HG03039 (cell line): ENCODE measurements at regions not wholly inside any gene's neighbourhood (a gene's known extent, or its start where the extent isn't known, plus 50 kb on each side); places are given as distances from the start of the nearest gene placed in this dataset.

ENCODE experiments used
- ATAC-seq: cut with Tn5 transposase; IDR thresholded peaks from one replicate; pipeline ENCODE4 v1.9.1; 2021; ENCODE audit warnings: mild to moderate bottlenecking, moderate library complexity; ENCODE audit not compliant: unreplicated experiment

DNA sequence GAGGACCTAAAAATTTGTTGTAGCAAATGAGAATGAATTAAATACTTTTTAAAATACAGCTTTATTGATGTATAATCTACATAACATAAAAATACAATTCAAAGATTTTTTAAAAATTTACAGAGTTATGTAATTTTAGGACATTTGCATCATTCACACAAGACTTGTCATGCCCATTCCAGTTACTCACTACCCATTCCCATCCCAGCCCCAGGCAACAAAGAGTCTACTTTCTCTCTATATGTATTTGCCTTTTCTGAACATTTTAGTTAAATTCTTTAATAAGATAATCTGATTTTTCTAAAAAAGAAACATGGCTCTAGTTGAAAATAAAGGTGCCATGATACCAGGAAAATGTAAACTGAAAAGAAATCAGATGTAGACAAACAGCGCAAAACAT, 354.2 kb downstream of the PMP22 start:
- ATAC-seq: no peak

DNA sequence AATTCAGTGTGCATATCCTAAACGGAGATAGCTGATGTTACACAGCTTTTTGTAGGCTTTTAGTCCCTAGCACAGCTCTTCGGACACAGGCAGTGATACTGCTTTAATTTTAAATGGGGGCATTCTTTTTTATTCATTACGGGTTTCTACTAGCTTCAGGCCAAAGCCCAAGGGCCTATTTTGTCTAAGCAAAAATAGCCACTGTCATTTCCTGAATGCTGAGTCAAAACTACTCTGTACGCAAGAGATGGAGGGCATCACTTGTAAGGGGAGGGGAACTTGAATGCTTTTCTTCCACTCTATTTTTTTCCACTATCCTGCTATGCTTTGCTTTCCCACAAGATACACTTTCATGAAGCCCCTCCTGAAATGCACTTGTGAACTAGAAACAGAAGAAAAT, 360.7 kb downstream of the PMP22 start:
- ATAC-seq: no peak

- ATAC-seq: no peak
These were observed 361.3 kb downstream of the PMP22 start for GRCh38 chr17:14903854-14904253.

DNA sequence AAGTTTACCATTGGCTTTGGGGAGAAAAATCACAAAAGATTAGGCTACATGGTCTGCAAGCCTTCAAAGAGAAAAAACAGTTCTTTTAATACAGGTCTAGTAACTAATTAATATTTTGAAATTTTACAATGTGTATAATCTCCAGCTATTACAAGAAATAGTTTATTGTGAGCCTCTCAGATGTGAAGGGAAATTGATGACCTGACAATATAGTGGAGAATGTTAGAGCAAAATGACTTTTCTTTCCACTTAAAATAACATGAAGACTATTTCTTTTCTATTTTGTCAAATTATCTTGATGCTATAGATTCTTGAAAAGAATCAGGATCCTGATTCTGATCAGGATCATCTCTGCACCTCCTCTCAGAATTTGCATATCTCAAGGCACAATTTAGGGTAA, 362.3 kb downstream of the PMP22 start:
- no peak for ATAC-seq

DNA sequence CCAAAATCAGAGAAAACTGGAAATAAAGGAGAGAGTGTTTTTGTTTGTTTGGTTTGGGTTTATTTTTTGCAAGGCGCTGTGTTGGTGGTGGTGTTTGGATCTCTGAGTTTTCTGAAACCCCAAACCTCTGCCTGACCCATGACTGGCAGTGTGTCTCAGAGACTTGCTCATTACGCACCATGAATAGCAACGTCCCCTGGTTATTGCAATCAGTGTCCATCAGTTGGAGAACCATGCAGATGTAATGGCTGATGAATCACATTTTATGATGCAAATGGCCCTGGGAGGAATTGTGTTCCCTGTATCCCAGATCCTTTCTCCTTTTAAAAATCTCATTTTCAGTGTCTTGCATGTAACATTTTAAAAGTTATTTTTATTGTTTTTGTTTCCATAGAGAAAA, 362.8 kb downstream of the PMP22 start:
- ATAC-seq: no peak

DNA sequence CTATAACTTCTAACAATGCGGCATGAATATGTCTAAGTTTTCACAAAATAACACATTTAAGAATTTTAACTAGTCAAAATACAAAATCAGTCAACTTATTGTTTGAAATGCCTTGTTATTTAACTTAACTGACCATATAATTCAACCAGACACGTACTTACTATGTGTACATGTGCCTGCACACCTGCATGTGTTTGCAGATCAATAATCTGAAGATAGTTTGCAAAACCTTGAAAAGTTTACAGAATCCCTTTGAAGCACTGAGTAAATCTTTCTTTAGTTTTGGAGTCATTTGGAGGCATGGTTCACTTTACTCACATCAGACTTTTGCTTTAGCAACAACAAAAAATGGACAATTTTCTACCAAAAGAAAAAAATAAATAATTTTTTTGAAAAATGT, 363.8 kb downstream of the PMP22 start:
- no peak for ATAC-seq

DNA sequence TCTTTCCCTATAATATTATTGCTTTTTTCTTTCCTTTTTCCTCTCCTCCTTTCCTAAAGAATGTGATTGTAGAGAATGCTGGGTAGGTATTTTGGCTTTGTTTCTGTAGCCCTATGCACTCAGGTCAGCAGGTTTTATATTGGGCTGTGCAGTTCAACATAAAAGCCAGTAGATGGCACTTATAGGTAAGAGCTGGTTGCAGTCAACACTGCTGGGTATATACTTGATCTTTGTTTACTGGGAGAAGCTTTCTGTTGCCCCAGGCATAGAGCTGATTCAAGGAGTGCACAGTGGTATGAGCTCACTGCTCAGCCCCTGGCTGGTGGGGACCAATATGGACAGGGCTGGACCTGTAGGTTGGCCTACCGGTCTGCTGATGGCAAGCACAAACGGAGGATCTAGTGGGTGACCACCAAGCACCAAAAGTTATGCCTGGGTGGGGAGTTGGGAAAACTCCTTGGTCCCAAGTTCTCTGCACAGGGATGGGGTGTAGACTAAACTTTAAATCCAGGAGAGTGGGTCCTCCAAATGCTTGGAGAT, 378.9 kb downstream of the PMP22 start:
- no peak for ATAC-seq

DNA sequence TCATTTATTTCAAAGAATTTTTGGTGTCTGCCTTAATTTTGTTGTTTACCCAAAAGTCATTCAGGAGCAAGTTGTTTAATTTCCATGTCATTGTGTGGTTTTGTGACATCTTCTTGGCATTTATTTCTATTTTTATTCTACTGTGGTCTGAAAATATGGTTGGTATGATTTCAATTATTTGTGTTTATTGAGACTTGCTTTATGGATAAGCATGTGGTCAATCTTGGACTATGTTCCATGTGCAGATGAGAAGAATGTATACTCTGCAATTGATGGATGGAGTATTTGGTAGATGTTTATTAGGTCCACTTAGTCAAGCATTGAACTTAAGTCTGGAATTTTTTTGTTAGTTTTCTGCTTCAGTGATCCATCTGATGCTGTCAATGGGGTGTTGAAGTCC, 383.0 kb downstream of the PMP22 start:
- ATAC-seq: no peak

DNA sequence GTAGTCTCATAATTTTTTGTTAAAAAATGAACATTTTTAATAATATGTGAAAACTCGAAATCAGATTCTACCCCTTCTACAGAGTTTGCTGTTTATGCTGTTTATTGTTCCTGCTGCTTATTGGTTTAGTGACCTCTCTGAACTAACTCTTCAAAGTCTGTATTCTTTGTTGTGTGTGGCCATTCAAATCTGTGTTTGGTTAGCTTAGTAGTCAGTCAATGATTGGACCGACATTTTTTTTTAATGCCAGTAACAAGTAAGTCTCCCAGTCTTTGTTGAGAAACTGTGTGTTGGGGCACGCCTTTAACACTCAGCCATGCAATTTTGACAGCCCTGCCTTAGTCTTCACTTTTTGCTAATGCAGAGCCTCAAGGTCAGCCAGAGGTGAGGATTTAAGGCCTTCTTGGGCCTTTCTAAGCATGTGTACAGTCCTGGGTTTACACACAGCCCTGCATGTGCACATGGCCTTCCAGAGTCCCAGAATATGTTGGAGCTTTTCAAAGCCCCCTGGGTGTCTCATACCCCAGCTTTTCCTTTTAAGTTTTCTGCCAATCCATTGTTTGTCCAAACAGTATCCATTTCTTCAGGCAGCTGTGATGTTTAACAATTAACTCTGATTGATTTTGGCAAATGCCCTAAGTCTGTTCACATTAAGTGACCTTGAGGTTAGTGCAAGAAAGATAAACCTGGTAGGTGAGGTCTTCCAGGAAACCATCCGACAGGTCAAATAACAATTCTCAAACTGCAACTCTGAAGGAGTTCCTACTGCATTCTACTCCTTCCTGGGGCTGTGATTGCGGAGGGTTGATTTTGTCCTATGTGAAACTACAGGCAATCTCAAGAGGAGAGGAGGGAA, 389.3 kb downstream of the PMP22 start:
- ATAC-seq: no peak

DNA sequence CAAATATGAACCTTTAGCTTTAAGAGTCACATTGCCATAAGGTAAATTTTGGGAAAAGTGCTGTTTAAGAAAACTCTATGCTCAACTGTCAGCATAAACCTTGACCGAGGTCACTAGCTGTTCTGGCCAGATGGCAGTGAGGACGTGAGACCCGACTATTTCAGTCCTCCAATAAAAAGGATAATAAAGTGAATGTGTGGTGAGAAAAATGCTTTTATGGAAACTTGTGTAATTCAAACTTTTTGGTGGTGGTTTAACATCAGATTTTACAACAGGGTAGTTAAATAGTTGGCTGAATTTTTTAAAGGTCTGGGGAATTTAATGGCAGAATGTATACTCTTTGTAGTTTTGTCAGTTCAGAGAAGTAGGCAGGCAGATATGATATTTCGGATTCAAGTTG, 391.1 kb downstream of the PMP22 start:
- ATAC-seq: no peak

- ATAC-seq: no peak
These were observed 391.6 kb downstream of the PMP22 start for GRCh38 chr17:14873540-14873939.

DNA sequence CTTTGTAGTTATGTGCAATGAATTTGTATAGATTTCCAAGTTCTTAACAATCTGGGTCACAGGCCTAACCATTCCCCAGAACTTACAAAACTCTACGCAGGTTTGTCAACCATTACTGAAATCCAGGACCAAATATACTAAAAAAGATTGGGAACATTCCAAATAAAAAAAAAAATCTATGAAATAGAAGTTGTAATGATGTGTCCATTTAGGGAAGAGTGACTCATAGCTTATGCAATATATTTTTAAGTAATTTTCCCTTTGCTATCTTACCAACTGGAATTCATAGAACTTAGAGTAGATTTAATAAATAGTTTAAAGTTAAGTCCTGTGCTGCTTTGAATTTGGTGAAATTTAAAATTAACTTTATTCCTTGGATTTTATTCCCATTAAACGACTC, 393.2 kb downstream of the PMP22 start:
- no peak for ATAC-seq

- no peak for ATAC-seq
These were observed 398.9 kb downstream of the PMP22 start for GRCh38 chr17:14866266-14866665.

DNA sequence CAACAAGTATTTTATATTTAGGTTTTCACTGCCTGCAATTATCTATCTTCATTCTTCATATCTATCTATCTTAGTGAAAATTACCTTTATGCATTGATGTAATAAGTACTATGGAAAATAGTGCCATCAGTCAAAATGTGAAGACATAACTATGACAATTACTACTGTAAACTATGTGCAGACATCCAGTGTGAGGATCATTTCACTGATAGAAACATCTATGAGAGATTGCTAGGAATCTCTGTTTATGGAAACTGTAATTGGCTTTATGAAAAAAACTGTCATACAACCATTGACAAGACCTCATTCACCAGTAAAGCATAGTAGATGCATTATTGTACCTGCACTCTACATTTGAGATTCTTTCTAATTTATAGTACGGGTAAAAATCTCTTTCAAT, 401.0 kb downstream of the PMP22 start:
- no peak for ATAC-seq

DNA sequence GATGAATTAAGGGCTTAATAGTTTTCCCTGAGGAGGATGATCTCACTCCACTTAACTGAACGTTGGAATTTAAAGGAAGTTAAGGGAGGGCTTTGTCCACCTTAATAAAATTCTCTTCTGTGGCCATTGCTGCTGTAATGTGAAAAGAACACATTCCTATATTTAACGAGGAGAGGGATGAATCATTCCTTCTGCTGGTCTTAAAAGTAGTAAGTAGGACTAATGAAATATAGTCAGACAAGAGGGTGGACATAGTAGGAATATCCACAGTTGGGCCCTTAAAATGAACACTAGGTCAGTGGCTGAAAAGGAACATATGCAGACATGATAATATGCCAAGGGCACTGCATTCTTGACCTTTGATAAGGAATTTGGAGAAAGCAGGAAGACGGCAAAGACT, 405.6 kb downstream of the PMP22 start:
- no peak for ATAC-seq

GRCh38 chr17:14856176-14856575, 408.9 kb downstream of the PMP22 start:
- no peak for ATAC-seq

GRCh38 chr17:14854691-14855090, 410.4 kb downstream of the PMP22 start:
- ATAC-seq: no peak

GRCh38 chr17:14845591-14846281, 419.4 kb downstream of the PMP22 start:
- ATAC-seq: no peak

- no peak for ATAC-seq
These were observed 421.9 kb downstream of the PMP22 start for GRCh38 chr17:14843086-14843795.

DNA sequence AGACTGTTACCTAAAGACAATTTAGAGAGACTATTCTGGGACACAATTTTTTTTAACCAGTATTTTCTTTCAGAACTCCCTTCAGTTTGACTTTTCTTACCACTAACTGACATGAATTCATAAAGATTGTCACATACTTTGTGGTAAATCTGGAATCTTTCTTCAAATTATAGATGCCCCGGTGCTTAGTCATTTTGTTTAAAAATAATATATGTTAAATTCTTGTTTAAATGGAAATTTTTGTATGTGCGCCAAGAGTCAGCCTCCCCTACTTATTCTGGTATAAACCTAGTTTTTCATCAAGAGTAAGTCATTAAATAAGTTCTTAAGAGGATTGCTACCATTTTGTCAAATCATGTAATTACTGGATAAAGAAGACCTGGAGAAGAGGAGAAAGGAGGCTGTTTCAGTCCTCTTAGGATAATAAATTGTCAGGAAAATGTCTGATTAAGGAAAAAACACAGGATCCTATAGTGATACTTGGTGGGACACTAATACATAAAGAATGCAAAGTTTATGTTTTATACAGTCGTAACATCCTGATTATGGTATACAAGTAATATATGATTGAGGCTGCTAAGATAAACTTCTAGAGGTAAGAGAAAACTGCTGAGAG, 424.4 kb downstream of the PMP22 start:
- no peak for ATAC-seq

DNA sequence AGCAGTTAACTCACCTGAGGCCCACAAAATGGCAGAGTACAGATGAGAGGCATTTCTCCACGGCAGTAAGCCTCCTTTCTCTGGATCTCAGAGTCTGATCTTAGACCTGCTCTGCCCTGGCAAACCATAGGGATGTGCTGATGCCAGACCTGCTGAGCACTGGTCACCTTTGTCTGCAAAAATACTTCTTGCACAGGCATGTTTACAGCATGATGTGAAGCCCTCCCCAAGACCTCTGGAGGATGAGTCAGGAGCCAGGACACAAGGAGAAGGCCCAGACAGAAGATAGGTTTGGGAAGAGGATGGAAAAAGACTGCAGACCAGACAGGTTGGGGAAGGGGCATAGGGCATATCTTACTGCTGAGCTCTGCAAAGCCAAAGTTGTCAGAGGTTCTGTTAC, 426.6 kb downstream of the PMP22 start:
- no peak for ATAC-seq
